Thoracic aorta (tissue), 2 donors: ENCODE measurements at regions not wholly inside any gene's neighbourhood (a gene's known extent, or its start where the extent isn't known, plus 50 kb on each side); places are given as distances from the start of the nearest gene placed in this dataset.

Experiments used
- ATAC-seq: fragments of 150-250 bp; one replicate; pipeline ENCODE4 v1.8.0; 2017; ENCODE audit warnings: low read depth; ENCODE audit not compliant: insufficient number of reproducible peaks, low FRiP score
- DNase-seq: peaks from one replicate; pipeline ENCODE4 v3.0.0-alpha.2; 2020; ENCODE audit warnings: low spot score
- H3K27ac ChIP-seq, 2 donors: fragments of 200-600 bp; sonication (generic); 1 replicate in 1 of 2; 2 replicates in 1 of 2; pipeline ENCODE4 v1.5.1; 2016; ENCODE audit warnings: mild to moderate bottlenecking in 2 of 2, moderate library complexity in 2 of 2
- H3K27me3 ChIP-seq: fragments of 200-600 bp; sonication (generic); replicated peaks from 2 replicates; pipeline ENCODE4 v1.6.0; 2016; ENCODE audit warnings: mild to moderate bottlenecking; ENCODE audit not compliant: insufficient read depth
- H3K36me3 ChIP-seq: fragments of 200-600 bp; sonication (generic); one replicate; pipeline ENCODE4 v1.5.1; 2016
- H3K4me1 ChIP-seq, 2 donors: fragments of 200-600 bp; sonication (generic); 1 replicate in 1 of 2; 2 replicates in 1 of 2; pipeline versions ENCODE4 v1.5.1 to v1.6.0; 2016; ENCODE audit warnings: low read depth in 2 of 2, mild to moderate bottlenecking in 1 of 2; ENCODE audit not compliant: control insufficient read depth in 1 of 2
- H3K4me3 ChIP-seq: fragments of 200-600 bp; sonication (generic); 2 replicates; pipeline ENCODE4 v1.5.1; 2016; ENCODE audit warnings: mild to moderate bottlenecking
- H3K9me3 ChIP-seq: fragments of 200-600 bp; sonication (generic); 2 replicates; pipeline ENCODE4 v1.5.1; 2016
- TF ChIP-seq, protein P1 (sequence below): fragments of 200-600 bp; sonication (generic); IDR thresholded peaks from one replicate; pipeline ENCODE4 v1.5.1; 2019; ENCODE audit warnings: antibody characterized with exemption

DNA sequence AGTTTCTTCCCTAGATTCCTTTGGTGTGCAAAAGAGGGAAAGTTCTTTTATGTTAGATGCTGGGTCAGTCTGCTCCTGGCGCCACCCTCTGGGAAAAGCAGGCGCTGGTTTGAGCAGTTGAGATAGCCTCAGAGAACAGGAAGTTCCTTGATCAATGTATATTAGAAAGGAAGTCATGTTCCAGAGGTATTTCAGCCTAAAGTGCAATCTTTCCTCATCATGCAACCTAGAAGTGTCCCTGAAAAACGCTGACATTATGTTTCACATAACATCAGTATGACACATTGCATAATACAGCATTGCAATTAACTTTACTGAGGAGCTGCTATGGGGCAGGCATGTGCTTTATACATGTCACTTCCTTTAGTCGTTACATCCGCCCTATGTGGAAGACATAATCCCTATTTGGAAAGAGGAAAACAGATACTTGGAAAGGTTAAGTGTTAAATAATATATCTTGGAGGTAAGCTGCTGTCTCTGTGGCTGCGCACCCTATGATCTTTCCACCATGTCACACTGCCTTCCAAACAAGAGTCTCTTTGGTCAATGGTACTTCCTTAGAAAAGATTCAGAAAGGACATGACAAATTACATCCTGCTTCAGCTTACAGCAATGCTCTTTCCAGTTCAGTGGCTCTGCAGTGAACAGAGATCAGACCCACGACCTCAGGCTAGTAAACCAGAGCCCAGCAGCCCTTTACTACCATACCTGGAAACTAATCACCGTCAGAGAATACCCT lies 369.7 kb downstream of the RAD51AP2 start:
- TF ChIP-seq, protein P1, sequence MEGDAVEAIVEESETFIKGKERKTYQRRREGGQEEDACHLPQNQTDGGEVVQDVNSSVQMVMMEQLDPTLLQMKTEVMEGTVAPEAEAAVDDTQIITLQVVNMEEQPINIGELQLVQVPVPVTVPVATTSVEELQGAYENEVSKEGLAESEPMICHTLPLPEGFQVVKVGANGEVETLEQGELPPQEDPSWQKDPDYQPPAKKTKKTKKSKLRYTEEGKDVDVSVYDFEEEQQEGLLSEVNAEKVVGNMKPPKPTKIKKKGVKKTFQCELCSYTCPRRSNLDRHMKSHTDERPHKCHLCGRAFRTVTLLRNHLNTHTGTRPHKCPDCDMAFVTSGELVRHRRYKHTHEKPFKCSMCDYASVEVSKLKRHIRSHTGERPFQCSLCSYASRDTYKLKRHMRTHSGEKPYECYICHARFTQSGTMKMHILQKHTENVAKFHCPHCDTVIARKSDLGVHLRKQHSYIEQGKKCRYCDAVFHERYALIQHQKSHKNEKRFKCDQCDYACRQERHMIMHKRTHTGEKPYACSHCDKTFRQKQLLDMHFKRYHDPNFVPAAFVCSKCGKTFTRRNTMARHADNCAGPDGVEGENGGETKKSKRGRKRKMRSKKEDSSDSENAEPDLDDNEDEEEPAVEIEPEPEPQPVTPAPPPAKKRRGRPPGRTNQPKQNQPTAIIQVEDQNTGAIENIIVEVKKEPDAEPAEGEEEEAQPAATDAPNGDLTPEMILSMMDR, result no peak
- Histone ChIP-seq H3K27me3 (no peaks in the 10 kb centered on the region), H3K27ac (no peak overlapping the region), H3K4me3 (no peak overlapping the region), H3K4me1 (no peaks in the 10 kb centered on the region), H3K9me3 (no peaks in the 10 kb centered on the region), H3K36me3 (no peaks in the 10 kb centered on the region)
- DNase-seq (no peak), ATAC-seq (no peak)

DNA sequence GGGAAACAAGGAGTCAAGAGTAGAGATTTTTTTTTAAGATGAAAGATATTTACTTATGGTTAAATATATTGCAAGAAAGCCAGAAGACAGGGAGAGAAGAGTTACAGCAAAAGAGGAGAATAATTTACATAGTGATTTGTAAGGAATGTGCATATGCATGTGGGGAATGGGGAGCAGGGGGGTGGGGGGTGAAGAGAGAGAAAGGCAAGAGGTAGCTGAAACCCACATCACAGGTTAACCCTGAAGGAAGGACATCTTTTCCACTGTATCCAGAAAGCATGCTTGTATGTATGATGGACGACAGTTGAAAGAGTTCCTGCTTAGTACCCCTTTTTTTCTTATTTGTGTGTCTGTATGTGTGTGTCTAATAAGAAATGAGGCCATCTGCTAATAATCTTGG lies 371.9 kb downstream of the RAD51AP2 start:
- Histone ChIP-seq H3K27ac (no peak overlapping the region), H3K27me3 (no peaks in the 10 kb centered on the region), H3K4me3 (no peak overlapping the region), H3K4me1 (no peaks in the 10 kb centered on the region), H3K9me3 (no peaks in the 10 kb centered on the region), H3K36me3 (no peaks in the 10 kb centered on the region)
- TF ChIP-seq, protein P1, result no peak
- DNase-seq (no peak), ATAC-seq (no peak)

DNA sequence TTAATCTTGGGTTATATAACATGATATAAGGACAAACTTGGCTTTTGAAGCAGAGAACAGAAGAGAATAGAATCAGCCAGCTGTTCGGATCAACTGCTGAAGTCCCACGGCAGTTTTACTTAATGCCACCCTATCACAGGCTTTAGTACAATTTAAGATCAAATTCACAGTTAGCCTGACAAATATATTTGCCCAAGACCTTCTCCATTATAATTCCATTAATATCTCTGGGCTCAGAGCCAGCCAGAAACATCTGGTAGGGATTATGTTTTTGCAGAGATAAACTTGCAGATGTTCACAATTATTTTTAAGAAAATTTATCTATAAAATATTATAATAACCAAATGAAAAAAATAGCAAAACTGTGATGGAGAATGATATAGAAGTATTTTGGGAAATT lies 381.4 kb downstream of the RAD51AP2 start:
- TF ChIP-seq, protein P1, result no peak
- H3K27ac ChIP-seq, result no peak overlapping the region
- H3K27me3 ChIP-seq, result no peaks in the 10 kb centered on the region
- DNase-seq, result no peak
- no peaks in the 10 kb centered on the region for H3K9me3 ChIP-seq
- no peak overlapping the region for H3K4me3 ChIP-seq
- H3K4me1 ChIP-seq, result no peaks in the 10 kb centered on the region
- H3K36me3 ChIP-seq, result no peaks in the 10 kb centered on the region
- ATAC-seq, result no peak

DNA sequence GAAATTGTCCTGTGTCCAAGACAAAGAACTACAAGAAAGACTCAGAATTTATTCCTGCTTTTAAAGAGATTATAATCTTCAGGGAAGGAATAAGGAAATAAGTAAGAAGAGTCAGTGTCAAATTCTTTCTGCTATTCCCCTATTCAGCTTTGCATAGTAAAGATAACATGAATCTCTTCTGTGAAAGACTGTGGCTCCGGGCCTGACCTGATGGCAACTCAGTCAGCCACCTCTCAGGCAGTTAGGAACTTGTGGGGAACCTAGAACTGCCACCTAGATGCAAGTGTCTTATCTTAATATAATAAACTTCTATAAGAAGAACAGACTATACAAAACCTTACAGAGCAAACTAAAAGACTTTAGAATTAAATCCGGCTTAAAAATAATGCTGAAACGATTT lies 382.0 kb downstream of the RAD51AP2 start:
- Histone ChIP-seq H3K36me3 (no peaks in the 10 kb centered on the region), H3K27me3 (no peaks in the 10 kb centered on the region), H3K27ac (no peak overlapping the region), H3K9me3 (no peaks in the 10 kb centered on the region), H3K4me3 (no peak overlapping the region), H3K4me1 (no peaks in the 10 kb centered on the region)
- DNase-seq, result no peak
- TF ChIP-seq, protein P1, result no peak
- no peak for ATAC-seq

DNA sequence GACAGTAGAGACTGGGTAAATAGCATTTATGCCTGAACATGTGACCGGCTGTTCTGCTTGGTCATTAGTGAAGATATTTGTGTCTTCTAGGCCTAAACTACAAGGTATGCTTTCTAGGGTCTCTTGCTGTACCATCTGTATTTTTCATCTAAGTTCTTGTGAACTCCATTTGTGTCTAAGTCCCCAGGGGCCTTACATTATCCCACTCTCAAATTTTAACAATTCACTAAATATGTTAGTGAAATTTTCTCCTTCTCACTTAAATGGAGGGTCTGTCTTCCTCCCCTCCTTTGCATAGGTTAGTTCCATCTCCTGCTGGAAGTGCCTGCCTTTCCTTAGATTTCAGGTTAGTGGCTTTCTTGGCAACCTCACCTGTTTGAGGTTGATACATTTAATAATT lies 382.6 kb downstream of the RAD51AP2 start:
- H3K27me3 ChIP-seq, result no peaks in the 10 kb centered on the region
- H3K27ac ChIP-seq, result no peak overlapping the region
- H3K4me1 ChIP-seq, result no peaks in the 10 kb centered on the region
- H3K36me3 ChIP-seq, result no peaks in the 10 kb centered on the region
- ATAC-seq, result no peak
- H3K4me3 ChIP-seq, result no peak overlapping the region
- H3K9me3 ChIP-seq, result no peaks in the 10 kb centered on the region
- TF ChIP-seq, protein P1, result no peak
- DNase-seq, result no peak
